HG03039 (cell line): ENCODE measurements at regions not wholly inside any gene's neighbourhood (a gene's known extent, or its start where the extent isn't known, plus 50 kb on each side); places are given as distances from the start of the nearest gene placed in this dataset.

ENCODE experiments used
- ATAC-seq: cut with Tn5 transposase; IDR thresholded peaks from one replicate; pipeline ENCODE4 v1.9.1; 2021; ENCODE audit warnings: mild to moderate bottlenecking, moderate library complexity; ENCODE audit not compliant: unreplicated experiment

- ATAC-seq: no peak
These were observed 1697.3 kb upstream of the MIR17HG start for GRCh38 chr13:89650226-89650625.

GRCh38 chr13:89660752-89661151, 1686.7 kb upstream of the MIR17HG start:
- ATAC-seq: no peak

GRCh38 chr13:89673789-89674311, 1673.6 kb upstream of the MIR17HG start:
- no peak for ATAC-seq

- no peak for ATAC-seq
These were observed 1668.9 kb upstream of the MIR17HG start for GRCh38 chr13:89678466-89679121.

GRCh38 chr13:89684896-89685295, 1662.6 kb upstream of the MIR17HG start:
- ATAC-seq: no peak

GRCh38 chr13:89686171-89686570, 1661.3 kb upstream of the MIR17HG start:
- no peak for ATAC-seq

- ATAC-seq: no peak
These were observed 1660.4 kb upstream of the MIR17HG start for GRCh38 chr13:89687066-89687465.

- ATAC-seq: no peak
These were observed 1658.6 kb upstream of the MIR17HG start for GRCh38 chr13:89688918-89689317.

GRCh38 chr13:89694451-89694850, 1653.0 kb upstream of the MIR17HG start:
- no peak for ATAC-seq

- ATAC-seq: no peak
These were observed 1651.9 kb upstream of the MIR17HG start for GRCh38 chr13:89695343-89696257.

- no peak for ATAC-seq
These were observed 1645.6 kb upstream of the MIR17HG start for GRCh38 chr13:89701913-89702312.

GRCh38 chr13:89704040-89704439, 1643.4 kb upstream of the MIR17HG start:
- ATAC-seq: no peak

GRCh38 chr13:89708013-89708412, 1639.5 kb upstream of the MIR17HG start:
- no peak for ATAC-seq

GRCh38 chr13:89721216-89721615, 1626.3 kb upstream of the MIR17HG start:
- ATAC-seq: no peak

- no peak for ATAC-seq
These were observed 1620.6 kb upstream of the MIR17HG start for GRCh38 chr13:89726690-89727435.

- no peak for ATAC-seq
These were observed 1613.7 kb upstream of the MIR17HG start for GRCh38 chr13:89733829-89734228.

GRCh38 chr13:89737051-89737450, 1610.4 kb upstream of the MIR17HG start:
- no peak for ATAC-seq

- no peak for ATAC-seq
These were observed 1609.4 kb upstream of the MIR17HG start for GRCh38 chr13:89738072-89738471.

GRCh38 chr13:89740994-89741685, 1606.3 kb upstream of the MIR17HG start:
- no peak for ATAC-seq

GRCh38 chr13:89746554-89746953, 1600.9 kb upstream of the MIR17HG start:
- no peak for ATAC-seq

GRCh38 chr13:89748716-89749115, 1598.8 kb upstream of the MIR17HG start:
- ATAC-seq: no peak
